HG02943 (cell line): ENCODE measurements at regions not wholly inside any gene's neighbourhood (a gene's known extent, or its start where the extent isn't known, plus 50 kb on each side); places are given as distances from the start of the nearest gene placed in this dataset.

Experiments used
- ATAC-seq: cut with Tn5 transposase; IDR thresholded peaks from one replicate; pipeline ENCODE4 v1.9.1; 2021; ENCODE audit warnings: mild to moderate bottlenecking, low read depth, moderate library complexity; ENCODE audit not compliant: unreplicated experiment

- no peak for ATAC-seq
These were observed 755.2 kb upstream of the ADAMTS5 start for GRCh38 chr21:27722095-27722494.

GRCh38 chr21:27721675-27722074 is 754.8 kb upstream of the ADAMTS5 start:
- no peak for ATAC-seq

GRCh38 chr21:27719226-27719625 is 752.3 kb upstream of the ADAMTS5 start:
- no peak for ATAC-seq

- ATAC-seq, result no peak
These were observed 748.2 kb upstream of the ADAMTS5 start for GRCh38 chr21:27715131-27715530.

GRCh38 chr21:27713154-27714109 is 746.5 kb upstream of the ADAMTS5 start:
- ATAC-seq, result no peak

- ATAC-seq, result no peak
These were observed 737.8 kb upstream of the ADAMTS5 start for GRCh38 chr21:27704567-27705166.

- ATAC-seq, result no peak
These were observed 736.9 kb upstream of the ADAMTS5 start for GRCh38 chr21:27703791-27704190.

GRCh38 chr21:27700974-27701614 is 734.2 kb upstream of the ADAMTS5 start:
- no peak for ATAC-seq

- ATAC-seq, result no peak
These were observed 728.4 kb upstream of the ADAMTS5 start for GRCh38 chr21:27695246-27695645.

- no peak for ATAC-seq
These were observed 727.8 kb upstream of the ADAMTS5 start for GRCh38 chr21:27694667-27695066.

- no peak for ATAC-seq
These were observed 726.5 kb upstream of the ADAMTS5 start for GRCh38 chr21:27693376-27693775.

- no peak for ATAC-seq
These were observed 724.6 kb upstream of the ADAMTS5 start for GRCh38 chr21:27691516-27691915.

GRCh38 chr21:27691006-27691405 is 724.1 kb upstream of the ADAMTS5 start:
- ATAC-seq, result no peak

- no peak for ATAC-seq
These were observed 723.5 kb upstream of the ADAMTS5 start for GRCh38 chr21:27690426-27690825.

GRCh38 chr21:27688773-27689172 is 721.9 kb upstream of the ADAMTS5 start:
- ATAC-seq, result no peak

GRCh38 chr21:27683292-27683691 is 716.4 kb upstream of the ADAMTS5 start:
- ATAC-seq, result no peak

GRCh38 chr21:27681841-27682240 is 715.0 kb upstream of the ADAMTS5 start:
- no peak for ATAC-seq

GRCh38 chr21:27681038-27681437 is 714.1 kb upstream of the ADAMTS5 start:
- ATAC-seq, result no peak

- no peak for ATAC-seq
These were observed 713.3 kb upstream of the ADAMTS5 start for GRCh38 chr21:27680181-27680580.

- ATAC-seq, result no peak
These were observed 711.6 kb upstream of the ADAMTS5 start for GRCh38 chr21:27678511-27678910.

GRCh38 chr21:27677546-27677945 is 710.7 kb upstream of the ADAMTS5 start:
- no peak for ATAC-seq
